PC-3 (cell line): ENCODE measurements at regions not wholly inside any gene's neighbourhood (a gene's known extent, or its start where the extent isn't known, plus 50 kb on each side); places are given as distances from the start of the nearest gene placed in this dataset.

Experiments used
- ATAC-seq: fragments of 200-7000 bp; cut with Tn5 transposase; 2 replicates; pipeline ENCODE4 v1.9.1; 2020; ENCODE audit warnings: mild to moderate bottlenecking, moderate library complexity
- BruUV-seq: library from RNA; stranded (reverse); fragments of 400-500 nt; replicated peaks from 2 replicates; lab custom pipeline; 2021; lab: Mats Ljungman, UMichigan
- CTCF ChIA-PET: fragments of 300-600 bp; sonication (Branson Sonifier 250); formaldehyde crosslinking; loops from one replicate; lab custom pipeline; 2022; ENCODE audit warnings: antibody characterized with exemption; lab: Charles Lee
- POLR2A ChIA-PET: fragments of 300-600 bp; sonication (Branson Sonifier 250); formaldehyde crosslinking; loops from one replicate; lab custom pipeline; 2022; ENCODE audit warnings: antibody characterized with exemption; ENCODE audit not compliant: unreplicated experiment; lab: Charles Lee
- DNase-seq: peaks from one replicate; pipeline ENCODE4 v3.0.0-alpha.2; 2015
- H2AFZ ChIP-seq: fragments of 300-600 bp; sonication (generic); 2 replicates; pipeline ENCODE4 v1.6.0; 2016; ENCODE audit warnings: antibody characterized with exemption, low read length
- H3F3A ChIP-seq: fragments of 300-600 bp; sonication (generic); one replicate; pipeline ENCODE4 v1.6.0; 2017; ENCODE audit warnings: antibody characterized with exemption, low read length, control low read depth, mild to moderate bottlenecking; ENCODE audit not compliant: unreplicated experiment
- H3K27ac ChIP-seq: fragments of 300-600 bp; sonication (generic); 2 replicates; pipeline ENCODE4 v1.5.1; 2016; ENCODE audit warnings: mild to moderate bottlenecking, low read length
- H3K27me3 ChIP-seq: fragments of 300-600 bp; sonication (generic); 2 replicates; pipeline ENCODE4 v1.6.1; 2016; ENCODE audit warnings: low read length, mixed read lengths
- H3K36me3 ChIP-seq: fragments of 300-600 bp; sonication (generic); 2 replicates; pipeline ENCODE4 v1.6.1; 2016; ENCODE audit warnings: low read depth, mixed run types, low read length, mixed read lengths
- H3K4me1 ChIP-seq: fragments of 300-600 bp; sonication (generic); 2 replicates; pipeline ENCODE4 v1.5.1; 2016; ENCODE audit warnings: low read length; ENCODE audit not compliant: insufficient read depth
- H3K4me2 ChIP-seq: fragments of 300-600 bp; sonication (generic); 2 replicates; pipeline ENCODE4 v1.6.0; 2016; ENCODE audit warnings: low read length
- H3K4me3 ChIP-seq: fragments of 300-600 bp; sonication (generic); 2 replicates; pipeline ENCODE4 v1.5.1; 2016; ENCODE audit warnings: mild to moderate bottlenecking, low read length, mixed read lengths
- H3K79me2 ChIP-seq: fragments of 300-600 bp; sonication (generic); 2 replicates; pipeline ENCODE4 v1.6.1; 2017; ENCODE audit warnings: low read length, mixed read lengths
- H3K9ac ChIP-seq: fragments of 300-600 bp; sonication (generic); 2 replicates; pipeline ENCODE4 v1.6.0; 2016; ENCODE audit warnings: mild to moderate bottlenecking, low read length
- H3K9me2 ChIP-seq: fragments of 300-600 bp; sonication (generic); replicated peaks from 2 replicates; pipeline ENCODE4 v1.6.1; 2016; ENCODE audit warnings: mixed run types, low read length, mixed read lengths
- H3K9me3 ChIP-seq: fragments of 300-600 bp; sonication (generic); 2 replicates; pipeline ENCODE4 v1.6.1; 2016; ENCODE audit warnings: low read length, mixed read lengths
- H4K20me1 ChIP-seq: fragments of 300-600 bp; sonication (generic); 2 replicates; pipeline ENCODE4 v1.6.1; 2016; ENCODE audit warnings: low read length, mixed read lengths
- CTCF ChIP-seq: fragments of 300-600 bp; sonication (generic); conservative IDR thresholded peaks from 2 replicates; pipeline ENCODE4 v1.5.1; 2017; ENCODE audit warnings: antibody characterized with exemption, low read depth, mild to moderate bottlenecking, low read length
- EZH2 ChIP-seq: fragments of 300-600 bp; sonication (generic); IDR thresholded peaks from one replicate; pipeline ENCODE4 v1.6.1; 2017; ENCODE audit warnings: antibody characterized with exemption, mild to moderate bottlenecking, low read length; ENCODE audit not compliant: unreplicated experiment
- EZH2phosphoT487 ChIP-seq: fragments of 300-600 bp; sonication (generic); IDR thresholded peaks from 2 replicates; pipeline ENCODE4 v1.6.1; 2018; ENCODE audit warnings: mild to moderate bottlenecking, antibody characterized with exemption, low read length, borderline replicate concordance
- intact Hi-C: fragments of 100-400 bp; cut with micrococcal nuclease; formaldehyde crosslinking; loops from 2 replicates; pipeline ENCODE4 v1.9.0; 2023

- peaks cover 23% of the 10 kb centered on the region for H3K4me1 ChIP-seq
- no peak for ATAC-seq
- H3F3A ChIP-seq, result no peaks in the 10 kb centered on the region
- no peaks in the 10 kb centered on the region for H3K79me2 ChIP-seq
- H2AFZ ChIP-seq, result no peak overlapping the region
- H3K9me2 ChIP-seq, result no peaks in the 10 kb centered on the region
- no peak for DNase-seq
- no peaks in the 10 kb centered on the region for H3K27me3 ChIP-seq
- POLR2A ChIA-PET, result no interaction called here
- H3K36me3 ChIP-seq, result no peaks in the 10 kb centered on the region
- no peak overlapping the region for H3K4me2 ChIP-seq
- no peaks in the 10 kb centered on the region for H3K9me3 ChIP-seq
- no peak overlapping the region for H3K27ac ChIP-seq
- CTCF ChIA-PET, result no interaction called here
- no peak for TF ChIP-seq EZH2
- TF ChIP-seq CTCF, result no peak
- TF ChIP-seq EZH2phosphoT487, result no peak
- no TSS peak for BruUV-seq
- H4K20me1 ChIP-seq, result no peaks in the 10 kb centered on the region
- H3K4me3 ChIP-seq, result no peak overlapping the region
- H3K9ac ChIP-seq, result no peak overlapping the region
- intact Hi-C loops, result no loop called here
Measured at GRCh38 chr2:224158831-224159230, 119.7 kb upstream of the SERPINE2 start.

GRCh38 chr2:224158061-224158460 lies 119.0 kb upstream of the SERPINE2 start:
- Histone ChIP-seq H3F3A (no peaks in the 10 kb centered on the region), H3K36me3 (no peaks in the 10 kb centered on the region), H3K79me2 (no peaks in the 10 kb centered on the region), H3K9me2 (no peaks in the 10 kb centered on the region), H3K9ac (no peak overlapping the region), H3K4me3 (no peak overlapping the region), H3K9me3 (no peaks in the 10 kb centered on the region), H3K27me3 (no peaks in the 10 kb centered on the region), H3K27ac (no peak overlapping the region), H4K20me1 (no peaks in the 10 kb centered on the region), H2AFZ (no peak overlapping the region), H3K4me1 (peaks cover 16% of the 10 kb centered on the region; the same call in 1 of the 2 replicates), H3K4me2 (no peak overlapping the region)
- no peak for DNase-seq
- TF ChIP-seq EZH2phosphoT487 (no peak), CTCF (no peak), EZH2 (no peak)
- POLR2A ChIA-PET, result no interaction called here
- intact Hi-C loops, result no loop called here
- BruUV-seq, result no TSS peak
- ATAC-seq, result no peak
- CTCF ChIA-PET, result no interaction called here

GRCh38 chr2:224157655-224158054 lies 118.6 kb upstream of the SERPINE2 start:
- CTCF ChIA-PET, result no interaction called here
- no peaks in the 10 kb centered on the region for H3K36me3 ChIP-seq
- H3K27ac ChIP-seq, result no peak overlapping the region
- BruUV-seq, result no TSS peak
- peaks cover 12% of the 10 kb centered on the region; the same call in 1 of the 2 replicates for H3K4me1 ChIP-seq
- TF ChIP-seq EZH2 (no peak), CTCF (no peak), EZH2phosphoT487 (no peak)
- no peak overlapping the region for H3K9ac ChIP-seq
- H3K4me2 ChIP-seq, result no peak overlapping the region
- H3K9me3 ChIP-seq, result no peaks in the 10 kb centered on the region
- no peaks in the 10 kb centered on the region for H4K20me1 ChIP-seq
- H3K79me2 ChIP-seq, result no peaks in the 10 kb centered on the region
- DNase-seq (no peak), ATAC-seq (no peak)
- H2AFZ ChIP-seq, result no peak overlapping the region
- no peaks in the 10 kb centered on the region for H3F3A ChIP-seq
- H3K9me2 ChIP-seq, result no peaks in the 10 kb centered on the region
- POLR2A ChIA-PET, result no interaction called here
- intact Hi-C loops, result no loop called here
- H3K27me3 ChIP-seq, result no peaks in the 10 kb centered on the region
- no peak overlapping the region for H3K4me3 ChIP-seq
